ENCODE measurements at regions not wholly inside any gene's neighbourhood (a gene's known extent, or its start where the extent isn't known, plus 50 kb on each side); places are given as distances from the start of the nearest gene placed in this dataset.

- no peaks in the 10 kb centered on the region for H3K27me3 ChIP-seq (ENCODE audit: control insufficient read depth, insufficient read depth, low read length)
- ChIA-PET CTCF (interaction anchor here (0.9 to 1.4 kb wide), 5 partner anchors 9 to 334 kb away, joined by 3 to 5 read pairs (median 4); no protein-coding TSS in a partner anchor), POLR2A (no interaction called here)
- H3K4me3 ChIP-seq (ENCODE audit: low read depth, low read length): no peak overlapping the region
- H3K36me3 ChIP-seq (ENCODE audit: control insufficient read depth, insufficient read depth, low read length): no peaks in the 10 kb centered on the region
- no peak for TF ChIP-seq CTCF (IDR thresholded peaks at IDR 0.05; ENCODE audit: insufficient read depth, low read depth, low read length)
- no peak for DNase-seq (ENCODE audit: low read depth)
Observed at GRCh38 chr1:29514361-29515169, 278.2 kb downstream of the PTPRU start.

- POLR2A ChIA-PET: no interaction called here
- Histone ChIP-seq H3K36me3 (ENCODE audit: control insufficient read depth, insufficient read depth, low read length) (no peaks in the 10 kb centered on the region), H3K4me3 (ENCODE audit: low read depth, low read length) (no peak overlapping the region), H3K27me3 (ENCODE audit: control insufficient read depth, insufficient read depth, low read length) (no peaks in the 10 kb centered on the region)
- DNase-seq (ENCODE audit: low read depth): no peak
- CTCF ChIA-PET: interaction anchor here (1.1 to 1.4 kb wide), 2 partner anchors 11 to 193 kb away, joined by 3 to 4 read pairs; no protein-coding TSS in a partner anchor
- TF ChIP-seq CTCF (IDR thresholded peaks at IDR 0.05; ENCODE audit: insufficient read depth, low read depth, low read length): peak; percentile 80
Observed at GRCh38 chr1:29513357-29513756, 277.0 kb downstream of the PTPRU start.

GRCh38 chr1:29511436-29511835, 275.1 kb downstream of the PTPRU start:
- Histone ChIP-seq H3K4me3 (ENCODE audit: low read depth, low read length) (no peak overlapping the region), H3K36me3 (ENCODE audit: control insufficient read depth, insufficient read depth, low read length) (no peaks in the 10 kb centered on the region), H3K27me3 (ENCODE audit: control insufficient read depth, insufficient read depth, low read length) (no peaks in the 10 kb centered on the region)
- POLR2A ChIA-PET: no interaction called here
- CTCF ChIA-PET: no interaction called here
- no peak for TF ChIP-seq CTCF (IDR thresholded peaks at IDR 0.05; ENCODE audit: insufficient read depth, low read depth, low read length)
- DNase-seq (ENCODE audit: low read depth): no peak

- ChIA-PET CTCF (interaction anchor here (0.7 to 1.1 kb wide), 2 partner anchors 195 to 1199 kb away, joined by 3 read pairs; no protein-coding TSS in a partner anchor), POLR2A (no interaction called here)
- no peak for TF ChIP-seq CTCF (IDR thresholded peaks at IDR 0.05; ENCODE audit: insufficient read depth, low read depth, low read length)
- no peaks in the 10 kb centered on the region for H3K27me3 ChIP-seq (ENCODE audit: control insufficient read depth, insufficient read depth, low read length)
- DNase-seq (ENCODE audit: low read depth): no peak
- H3K4me3 ChIP-seq (ENCODE audit: low read depth, low read length): no peak overlapping the region
- no peaks in the 10 kb centered on the region for H3K36me3 ChIP-seq (ENCODE audit: control insufficient read depth, insufficient read depth, low read length)
Observed at GRCh38 chr1:29508458-29509107, 272.3 kb downstream of the PTPRU start.

GRCh38 chr1:29506678-29507225, 270.4 kb downstream of the PTPRU start:
- CTCF ChIA-PET: no interaction called here
- DNase-seq (ENCODE audit: low read depth): no peak

More at GRCh38 chr1:29506678-29507225, 270.4 kb downstream of the PTPRU start:
- POLR2A ChIA-PET: no interaction called here
- H3K4me3 ChIP-seq (ENCODE audit: low read depth, low read length): no peak overlapping the region
- H3K27me3 ChIP-seq (ENCODE audit: control insufficient read depth, insufficient read depth, low read length): no peaks in the 10 kb centered on the region
- no peak for TF ChIP-seq CTCF (IDR thresholded peaks at IDR 0.05; ENCODE audit: insufficient read depth, low read depth, low read length)
- H3K36me3 ChIP-seq (ENCODE audit: control insufficient read depth, insufficient read depth, low read length): no peaks in the 10 kb centered on the region

Measured in BJ (cell line).